H9 (cell line): ENCODE measurements at regions not wholly inside any gene's neighbourhood (a gene's known extent, or its start where the extent isn't known, plus 50 kb on each side); places are given as distances from the start of the nearest gene placed in this dataset.

ENCODE experiments used
- DNase-seq: peaks from one replicate; pipeline ENCODE4 v3.0.0-alpha.2; 2017
- H2AFZ ChIP-seq: one replicate; pipeline ENCODE4 v1.6.1; 2013; ENCODE audit warnings: mild to moderate bottlenecking, low read length, control low read depth, moderate library complexity
- H2AK5ac ChIP-seq: 2 replicates; pipeline ENCODE4 v1.6.1; 2013; ENCODE audit warnings: low read length, control low read depth, mixed read lengths; ENCODE audit not compliant: insufficient read length
- H2BK120ac ChIP-seq: one replicate; pipeline ENCODE4 v1.6.1; 2013; ENCODE audit warnings: low read depth, mild to moderate bottlenecking, low read length, control low read depth, inconsistent platforms; ENCODE audit not compliant: poor library complexity, severe bottlenecking
- H2BK12ac ChIP-seq: 2 replicates; pipeline ENCODE4 v1.6.1; 2013; ENCODE audit warnings: low read length, control low read depth, mixed read lengths, low read depth; ENCODE audit not compliant: insufficient read length
- H2BK15ac ChIP-seq: 2 replicates; pipeline ENCODE4 v1.6.1; 2013; ENCODE audit warnings: low read depth, low read length, control low read depth
- H2BK20ac ChIP-seq: one replicate; pipeline ENCODE4 v1.6.1; 2013; ENCODE audit warnings: low read depth, mild to moderate bottlenecking, low read length, control low read depth, inconsistent platforms; ENCODE audit not compliant: poor library complexity, severe bottlenecking
- H2BK5ac ChIP-seq: 2 replicates; pipeline ENCODE4 v1.6.1; 2013; ENCODE audit warnings: low read length, control low read depth, mixed read lengths; ENCODE audit not compliant: insufficient read length
- H3K14ac ChIP-seq: 2 replicates; pipeline ENCODE4 v1.6.1; 2013; ENCODE audit warnings: low read length, control low read depth; ENCODE audit not compliant: insufficient read depth
- H3K18ac ChIP-seq: 2 replicates; pipeline ENCODE4 v1.6.1; 2013; ENCODE audit warnings: low read depth, mild to moderate bottlenecking, mixed read lengths, low read length, control low read depth; ENCODE audit not compliant: insufficient read length
- H3K23ac ChIP-seq: 2 replicates; pipeline ENCODE4 v1.6.1; 2013; ENCODE audit warnings: low read length, control low read depth, mixed read lengths, low read depth; ENCODE audit not compliant: insufficient read length
- H3K23me2 ChIP-seq: 2 replicates; pipeline ENCODE4 v1.6.1; 2013; ENCODE audit warnings: low read depth, mild to moderate bottlenecking, mixed read lengths, low read length, control low read depth; ENCODE audit not compliant: insufficient read length, poor library complexity, severe bottlenecking
- H3K27ac ChIP-seq: 2 replicates; pipeline ENCODE4 v1.5.1; 2013; ENCODE audit warnings: low read length, control low read depth, mixed read lengths, low read depth; ENCODE audit not compliant: insufficient read length
- H3K27me3 ChIP-seq: 2 replicates; pipeline ENCODE4 v1.6.1; 2013; ENCODE audit warnings: low read length, control low read depth, inconsistent platforms; ENCODE audit not compliant: insufficient read depth
- H3K4ac ChIP-seq: 2 replicates; pipeline ENCODE4 v1.6.1; 2013; ENCODE audit warnings: low read depth, mild to moderate bottlenecking, control low read depth, inconsistent platforms, low read length, moderate library complexity
- H3K4me1 ChIP-seq: 2 replicates; pipeline ENCODE4 v1.6.1; 2013; ENCODE audit warnings: low read length, control low read depth, inconsistent platforms; ENCODE audit not compliant: insufficient read depth
- H3K4me2 ChIP-seq: 2 replicates; pipeline ENCODE4 v1.6.1; 2013; ENCODE audit warnings: low read length, control low read depth, mixed read lengths; ENCODE audit not compliant: insufficient read length, insufficient read depth
- H3K56ac ChIP-seq: 2 replicates; pipeline ENCODE4 v1.6.1; 2013; ENCODE audit warnings: low read depth, mild to moderate bottlenecking, mixed read lengths, low read length, control low read depth; ENCODE audit not compliant: insufficient read length
- H3K79me1 ChIP-seq: 2 replicates; pipeline ENCODE4 v1.6.1; 2013; ENCODE audit warnings: low read depth, mild to moderate bottlenecking, moderate library complexity, low read length, control low read depth, inconsistent platforms; ENCODE audit not compliant: insufficient read depth, poor library complexity, severe bottlenecking
- H3K79me2 ChIP-seq: 2 replicates; pipeline ENCODE4 v1.6.1; 2013; ENCODE audit warnings: low read length, control low read depth, inconsistent platforms; ENCODE audit not compliant: insufficient read depth
- H3K9ac ChIP-seq: 2 replicates; pipeline ENCODE4 v1.6.1; 2013; ENCODE audit warnings: low read length, control low read depth, mixed read lengths; ENCODE audit not compliant: insufficient read length; ENCODE audit errors: extremely low read depth
- H3K9me3 ChIP-seq: one replicate; pipeline ENCODE4 v1.6.1; 2013; ENCODE audit warnings: low read depth, low read length, inconsistent platforms; ENCODE audit not compliant: control insufficient read depth
- H3T11ph ChIP-seq: one replicate; pipeline ENCODE4 v1.6.1; 2013; ENCODE audit warnings: mild to moderate bottlenecking, low read length, control low read depth, inconsistent platforms
- H4K20me1 ChIP-seq: one replicate; pipeline ENCODE4 v1.6.1; 2013; ENCODE audit not compliant: control insufficient read depth, insufficient read length, insufficient read depth
- H4K5ac ChIP-seq: 2 replicates; pipeline ENCODE4 v1.6.1; 2013; ENCODE audit warnings: low read depth, mild to moderate bottlenecking, mixed read lengths, low read length, control low read depth; ENCODE audit not compliant: insufficient read length
- H4K8ac ChIP-seq: replicated peaks from 2 replicates; pipeline ENCODE4 v1.6.1; 2013; ENCODE audit warnings: low read length, control low read depth, mixed read lengths, low read depth; ENCODE audit not compliant: insufficient read length
- H4K91ac ChIP-seq: 2 replicates; pipeline ENCODE4 v1.6.1; 2013; ENCODE audit warnings: low read depth, mild to moderate bottlenecking, moderate library complexity, mixed read lengths, low read length, control low read depth; ENCODE audit not compliant: insufficient read length
- H3K27ac Mint-ChIP-seq, 3 experiments: 2 replicates in 2 of 3; 3 replicates in 1 of 3; pipeline ENCODE4 v1.8.0; 2020 to 2021; ENCODE audit warnings: mixed read lengths in 3 of 3, mild to moderate bottlenecking in 1 of 3, moderate library complexity in 1 of 3
- H3K27me3 Mint-ChIP-seq: 2 replicates; pipeline ENCODE4 v1.8.0; 2021; ENCODE audit warnings: low read depth, mild to moderate bottlenecking, moderate library complexity, mixed read lengths
- H3K36me3 Mint-ChIP-seq, 3 experiments: 2 replicates in 2 of 3; 3 replicates in 1 of 3; pipeline ENCODE4 v1.8.0; 2020 to 2021; ENCODE audit warnings: low read depth in 3 of 3, mixed read lengths in 3 of 3; ENCODE audit not compliant: insufficient read depth in 1 of 3
- H3K4me1 Mint-ChIP-seq, 2 experiments: 2 replicates each; pipeline ENCODE4 v1.8.0; 2020; ENCODE audit warnings: mixed read lengths in 2 of 2
- H3K4me3 Mint-ChIP-seq, 2 experiments: 2 replicates in 1 of 2; 3 replicates in 1 of 2; pipeline ENCODE4 v1.8.0; 2020 to 2021; ENCODE audit warnings: mild to moderate bottlenecking in 2 of 2, mixed read lengths in 2 of 2, moderate library complexity in 1 of 2
- H3K9me3 Mint-ChIP-seq, 2 experiments: 2 replicates in 1 of 2; 3 replicates in 1 of 2; pipeline ENCODE4 v1.8.0; 2020; ENCODE audit warnings: mild to moderate bottlenecking in 2 of 2, mixed read lengths in 2 of 2, moderate library complexity in 1 of 2
- CTCF ChIP-seq: fragments of 200-600 bp; sonication (generic); conservative IDR thresholded peaks from 3 replicates; pipeline ENCODE4 v1.8.0; 2021; ENCODE audit warnings: antibody characterized with exemption, mild to moderate bottlenecking
- WGBS: extraction: QIAGEN DNeasy Blood & Tissue Kit; methylation state at CpG from one replicate; pipeline ENCODE4 v1.1.7; 2013; ENCODE audit warnings: missing lambda C conversion rate, low lambda C conversion rate, mixed read lengths; ENCODE audit not compliant: insufficient read length; ENCODE audit errors: extremely low coverage; 5-methylcytosine and 5-hydroxymethylcytosine counted together

- no peak for DNase-seq
- H2BK5ac ChIP-seq, result no peak overlapping the region
- H3K79me1 ChIP-seq, result no peaks in the 10 kb centered on the region
- no peak overlapping the region for H3K9ac ChIP-seq
- H3K56ac ChIP-seq, result no peak overlapping the region
- Mint-ChIP-seq H3K27ac (no peak overlapping the region), H3K4me1 (peaks cover 5 to 7% of the 10 kb centered on the region in 2 experiments; a peak in 3 of 4 replicates), H3K4me3 (no peak overlapping the region), H3K27me3 (no peaks in the 10 kb centered on the region), H3K36me3 (no peaks in the 10 kb centered on the region), H3K9me3 (no peaks in the 10 kb centered on the region)
- H4K5ac ChIP-seq, result no peak overlapping the region
- no CpG with 5 or more reads among the region's 8 CpGs for WGBS
- no peaks in the 10 kb centered on the region for H3K27me3 ChIP-seq
- H3K4me2 ChIP-seq, result no peak overlapping the region
- H3K9me3 ChIP-seq, result no peaks in the 10 kb centered on the region
- H2AK5ac ChIP-seq, result no peak overlapping the region
- H2AFZ ChIP-seq, result no peak overlapping the region
- no peaks in the 10 kb centered on the region for H4K20me1 ChIP-seq
- H3K4me1 ChIP-seq, result peaks cover 5% of the 10 kb centered on the region
- no peak overlapping the region for H3T11ph ChIP-seq
- no peak overlapping the region for H2BK12ac ChIP-seq
- no peaks in the 10 kb centered on the region for H3K79me2 ChIP-seq
- no peak overlapping the region for H3K18ac ChIP-seq
- H3K14ac ChIP-seq, result no peak overlapping the region
- H3K27ac ChIP-seq, result no peak overlapping the region
- H2BK15ac ChIP-seq, result no peak overlapping the region
- H3K23ac ChIP-seq, result no peak overlapping the region
- H3K4ac ChIP-seq, result no peak overlapping the region
- no peak overlapping the region for H2BK120ac ChIP-seq
- TF ChIP-seq CTCF, result no peak
- no peaks in the 10 kb centered on the region for H3K23me2 ChIP-seq
- H4K91ac ChIP-seq, result no peak overlapping the region
- H4K8ac ChIP-seq, result no peak overlapping the region
- no peak overlapping the region for H2BK20ac ChIP-seq
Observed at GRCh38 chr4:138964716-138965426, 50.7 kb upstream of the NOCT start.
